ENCODE measurements at regions not wholly inside any gene's neighbourhood (a gene's known extent, or its start where the extent isn't known, plus 50 kb on each side); places are given as distances from the start of the nearest gene placed in this dataset.
A peak's percentile ranks its signal among the peaks of the same experiment; 100 is the strongest.

GRCh38 chr6:3520281-3521230, 63.7 kb upstream of the SLC22A23 start:
- H3K9me3 ChIP-seq = no peaks in the 10 kb centered on the region
- no peak for DNase-seq
- H3K27me3 ChIP-seq = no peaks in the 10 kb centered on the region
- peaks cover 4% of the 10 kb centered on the region; the same call in 1 of the 2 replicates for H3K4me1 ChIP-seq
- TF ChIP-seq CTCF (IDR thresholded peaks at IDR 0.05; ENCODE audit: low read depth, low read length) = no peak
- no peaks in the 10 kb centered on the region for H3K36me3 ChIP-seq
- no peak overlapping the region for H3K4me3 ChIP-seq (ENCODE audit: low read depth, low read length)

GRCh38 chr6:3518356-3519190, 61.7 kb upstream of the SLC22A23 start:
- no peak for TF ChIP-seq CTCF (IDR thresholded peaks at IDR 0.05; ENCODE audit: low read depth, low read length)
- H3K36me3 ChIP-seq = no peaks in the 10 kb centered on the region
- peaks cover 4% of the 10 kb centered on the region; the same call in 1 of the 2 replicates for H3K4me1 ChIP-seq
- no peaks in the 10 kb centered on the region for H3K9me3 ChIP-seq
- no peaks in the 10 kb centered on the region for H3K27me3 ChIP-seq
- peak; percentile 80 for DNase-seq
- H3K4me3 ChIP-seq (ENCODE audit: low read depth, low read length) = no peak overlapping the region

- H3K9me3 ChIP-seq = no peaks in the 10 kb centered on the region
- H3K36me3 ChIP-seq = no peaks in the 10 kb centered on the region
- DNase-seq = no peak
- TF ChIP-seq CTCF (IDR thresholded peaks at IDR 0.05; ENCODE audit: low read depth, low read length) = no peak
- H3K4me1 ChIP-seq = peaks cover 4% of the 10 kb centered on the region; the same call in 1 of the 2 replicates
- H3K27me3 ChIP-seq = no peaks in the 10 kb centered on the region
- no peak overlapping the region for H3K4me3 ChIP-seq (ENCODE audit: low read depth, low read length)
These were observed 60.5 kb upstream of the SLC22A23 start for GRCh38 chr6:3517350-3517749.

- no peak overlapping the region for H3K4me3 ChIP-seq (ENCODE audit: low read depth, low read length)
- no peak for DNase-seq
- peaks cover 4% of the 10 kb centered on the region; the same call in 1 of the 2 replicates for H3K4me1 ChIP-seq
- H3K27me3 ChIP-seq = no peaks in the 10 kb centered on the region
- TF ChIP-seq CTCF (IDR thresholded peaks at IDR 0.05; ENCODE audit: low read depth, low read length) = no peak
- no peaks in the 10 kb centered on the region for H3K36me3 ChIP-seq
- H3K9me3 ChIP-seq = no peaks in the 10 kb centered on the region
These were observed 59.2 kb upstream of the SLC22A23 start for GRCh38 chr6:3516092-3516491.

GRCh38 chr6:3515669-3516068, 58.8 kb upstream of the SLC22A23 start:
- H3K27me3 ChIP-seq = no peaks in the 10 kb centered on the region
- TF ChIP-seq CTCF (IDR thresholded peaks at IDR 0.05; ENCODE audit: low read depth, low read length) = no peak
- DNase-seq = no peak
- no peak overlapping the region for H3K4me3 ChIP-seq (ENCODE audit: low read depth, low read length)
- H3K36me3 ChIP-seq = no peaks in the 10 kb centered on the region
- H3K4me1 ChIP-seq = peaks cover 4% of the 10 kb centered on the region; the same call in 1 of the 2 replicates
- H3K9me3 ChIP-seq = no peaks in the 10 kb centered on the region
